Adrenal gland (tissue), 9 donors: ENCODE measurements at regions not wholly inside any gene's neighbourhood (a gene's known extent, or its start where the extent isn't known, plus 50 kb on each side); places are given as distances from the start of the nearest gene placed in this dataset.
A peak's percentile ranks its signal among the peaks of the same experiment; 100 is the strongest.

Experiments
- DNase-seq, 7 donors: peaks; one replicate each; pipeline ENCODE4 v3.0.0-alpha.2; 2019 to 2020
- H3K27ac ChIP-seq, 5 donors: fragments of 200-600 bp; sonication (generic) in 4 of 5; 1 replicate in 3 of 5; 2 replicates in 2 of 5; pipeline versions ENCODE4 v1.5.1 to v1.8.0; 2016 to 2020; ENCODE audit warnings: mild to moderate bottlenecking in 1 of 5
- H3K27me3 ChIP-seq: fragments of 200-600 bp; 2 replicates; pipeline ENCODE4 v1.8.0; 2021
- H3K36me3 ChIP-seq, 2 donors: fragments of 200-600 bp; replicated peaks in 1 of 2; 1 replicate in 1 of 2; 2 replicates in 1 of 2; pipeline versions ENCODE4 v1.5.1 to v1.8.0; 2018 to 2022
- H3K4me1 ChIP-seq, 2 donors: fragments of 200-600 bp; replicated peaks in 1 of 2; 1 replicate in 1 of 2; 2 replicates in 1 of 2; pipeline versions ENCODE4 v1.5.1 to v1.8.0; 2018 to 2021
- H3K4me3 ChIP-seq, 4 donors: fragments of 200-600 bp; sonication (generic) in 3 of 4; one replicate each; pipeline ENCODE4 v1.5.1; 2016 to 2018
- H3K9me3 ChIP-seq, 3 donors: fragments of 200-600 bp; sonication (generic) in 1 of 3; replicated peaks in 1 of 3; 1 replicate in 2 of 3; 2 replicates in 1 of 3; pipeline versions ENCODE4 v1.5.1 to v1.8.0; 2016 to 2021
- CTCF ChIP-seq, 6 experiments: fragments of 450-650 bp in 4 of 6; fragments of 200-600 bp in 2 of 6; sonication (generic) in 1 of 6; IDR thresholded peaks; 1 replicate in 5 of 6; 2 replicates in 1 of 6; pipeline versions ENCODE4 v1.5.1 to v1.8.0; 2016 to 2021; ENCODE audit warnings: antibody characterized with exemption in 6 of 6, mild to moderate bottlenecking in 2 of 6, moderate library complexity in 1 of 6
- POLR2A ChIP-seq, 2 donors: fragments of 450-650 bp; IDR thresholded peaks; one replicate each; pipeline ENCODE4 v1.6.1; 2017; ENCODE audit warnings: antibody characterized with exemption in 2 of 2, mild to moderate bottlenecking in 2 of 2, moderate library complexity in 1 of 2
- WGBS, 4 donors: extraction: QIAGEN DNeasy Blood & Tissue Kit in 2 of 4; methylation state at CpG; one replicate each; pipeline versions ENCODE4 v1.1.5 to v1.1.7; 2013 to 2017; 5-methylcytosine and 5-hydroxymethylcytosine counted together
- intact Hi-C, 2 donors: fragments of 100-400 bp; cut with DNase I; formaldehyde crosslinking; loops; one replicate each; pipeline versions ENCODE4 v1.14.1 to v1.15.0; 2022 to 2023
- donor health status: healthy with polysubstance abuse.
- donor health status: Bipolar disorder and iron deficiency.
- donor health status: DM: yes; HTN: yes; CAD: no.
- donor health status: DM: no; HTN: no; CAD: no.
- donor health status: DM: no; HTN: no; CAD: no.

- no peaks in the 10 kb centered on the region for H3K36me3 ChIP-seq
- TF ChIP-seq CTCF (IDR thresholded peaks at IDR 0.05) (no peak), POLR2A (IDR thresholded peaks at IDR 0.05) (no peak)
- intact Hi-C loops, result no loop called here
- H3K9me3 ChIP-seq, result no peaks in the 10 kb centered on the region
- no peak overlapping the region for H3K4me3 ChIP-seq
- no peaks in the 10 kb centered on the region for H3K27me3 ChIP-seq
- no peak for DNase-seq
- H3K4me1 ChIP-seq, result no peaks in the 10 kb centered on the region
- H3K27ac ChIP-seq, result no peak overlapping the region
- 36 to 67% (median 51%) methylated on average over 1 of the region's 1 CpG for WGBS, 4 donors
Observed at GRCh38 chr7:153628825-153629224, 423.4 kb upstream of the DPP6 start.

GRCh38 chr7:153638821-153639435, 413.3 kb upstream of the DPP6 start:
- no peak overlapping the region for H3K4me3 ChIP-seq
- H3K4me1 ChIP-seq, result no peaks in the 10 kb centered on the region
- intact Hi-C loops, result no loop called here
- H3K27ac ChIP-seq, result no peak overlapping the region
- TF ChIP-seq CTCF (IDR thresholded peaks at IDR 0.05) (no peak), POLR2A (IDR thresholded peaks at IDR 0.05) (no peak)
- no peaks in the 10 kb centered on the region for H3K36me3 ChIP-seq
- H3K27me3 ChIP-seq, result no peaks in the 10 kb centered on the region
- WGBS, 4 donors, result 78 to 81% (median 81%) methylated on average over 10 of the region's 10 CpGs
- no peak for DNase-seq
- H3K9me3 ChIP-seq, result no peaks in the 10 kb centered on the region

GRCh38 chr7:153640586-153640985, 411.6 kb upstream of the DPP6 start:
- H3K4me3 ChIP-seq, result no peak overlapping the region
- TF ChIP-seq POLR2A (IDR thresholded peaks at IDR 0.05) (no peak), CTCF (IDR thresholded peaks at IDR 0.05) (no peak)
- no peaks in the 10 kb centered on the region for H3K9me3 ChIP-seq
- H3K27ac ChIP-seq, result no peak overlapping the region
- WGBS, 4 donors, result 58 to 63% (median 60%) methylated on average over 2 of the region's 2 CpGs
- DNase-seq, result no peak
- no peaks in the 10 kb centered on the region for H3K27me3 ChIP-seq
- H3K4me1 ChIP-seq, result no peaks in the 10 kb centered on the region
- no peaks in the 10 kb centered on the region for H3K36me3 ChIP-seq
- intact Hi-C loops, result no loop called here

- DNase-seq, result peak in 4 of 7 donors; percentile 15 to 53 (median 20)
- intact Hi-C loops, result no loop called here
- 40 to 59% (median 47%) methylated on average over 4 of the region's 4 CpGs for WGBS, 4 donors
- H3K4me1 ChIP-seq, result no peaks in the 10 kb centered on the region
- H3K4me3 ChIP-seq, result no peak overlapping the region
- no peaks in the 10 kb centered on the region for H3K36me3 ChIP-seq
- H3K9me3 ChIP-seq, result no peaks in the 10 kb centered on the region
- H3K27me3 ChIP-seq, result no peaks in the 10 kb centered on the region
- TF ChIP-seq POLR2A (IDR thresholded peaks at IDR 0.05) (no peak), CTCF (IDR thresholded peaks at IDR 0.05) (no peak)
- H3K27ac ChIP-seq, result no peak overlapping the region
Observed at GRCh38 chr7:153641199-153641598, 411.0 kb upstream of the DPP6 start.
